GM18517 (cell line): ENCODE measurements at regions not wholly inside any gene's neighbourhood (a gene's known extent, or its start where the extent isn't known, plus 50 kb on each side); places are given as distances from the start of the nearest gene placed in this dataset.
"Not testable (repeated sequence)": the region's sequence is repeated elsewhere in the genome, so short reads cannot be mapped to it uniquely, and the experiment has no call there.

Source experiments
- ATAC-seq: cut with Tn5 transposase; IDR thresholded peaks from one replicate; pipeline ENCODE4 v1.9.1; 2021; ENCODE audit warnings: mild to moderate bottlenecking, moderate library complexity; ENCODE audit not compliant: unreplicated experiment

- ATAC-seq: not testable (repeated sequence)
Measured at GRCh38 chr2:113386780-113387433, 50.6 kb upstream of the ZNG1B start.

- ATAC-seq: not testable (repeated sequence)
Measured at GRCh38 chr2:113379621-113380020, 57.9 kb upstream of the ZNG1B start.

GRCh38 chr2:113376913-113377445 lies 60.5 kb upstream of the ZNG1B start:
- ATAC-seq: peak; percentile 85

- peak; percentile 39 for ATAC-seq
Measured at GRCh38 chr2:113376253-113376912, 61.1 kb upstream of the ZNG1B start.

GRCh38 chr2:113374857-113375256 lies 62.6 kb upstream of the ZNG1B start:
- not testable (repeated sequence) for ATAC-seq

GRCh38 chr2:113372258-113372834 lies 65.1 kb upstream of the ZNG1B start:
- not testable (repeated sequence) for ATAC-seq

- no peak for ATAC-seq
Measured at GRCh38 chr2:113370478-113371091, 66.9 kb upstream of the ZNG1B start.

GRCh38 chr2:113370030-113370429 lies 67.5 kb upstream of the ZNG1B start:
- no peak for ATAC-seq

GRCh38 chr2:113368581-113368980 lies 68.9 kb upstream of the ZNG1B start:
- ATAC-seq: not testable (repeated sequence)

- not testable (repeated sequence) for ATAC-seq
Measured at GRCh38 chr2:113366821-113367220, 70.7 kb upstream of the ZNG1B start.

GRCh38 chr2:113365791-113366190 lies 71.7 kb upstream of the ZNG1B start:
- not testable (repeated sequence) for ATAC-seq

- ATAC-seq: not testable (repeated sequence)
Measured at GRCh38 chr2:113365290-113365689, 72.2 kb upstream of the ZNG1B start.

GRCh38 chr2:113361051-113361450 lies 76.4 kb upstream of the ZNG1B start:
- ATAC-seq: no peak

- no peak for ATAC-seq
Measured at GRCh38 chr2:113357071-113357470, 78.3 kb upstream of the PAX8 start.

GRCh38 chr2:113356284-113356683 lies 77.6 kb upstream of the PAX8 start:
- ATAC-seq: not testable (repeated sequence)

- ATAC-seq: not testable (repeated sequence)
Measured at GRCh38 chr2:113355339-113356015, 76.8 kb upstream of the PAX8 start.

GRCh38 chr2:113351375-113352355 lies 72.9 kb upstream of the PAX8 start:
- no peak for ATAC-seq

- ATAC-seq: not testable (repeated sequence)
Measured at GRCh38 chr2:113343800-113344199, 65.1 kb upstream of the PAX8 start.

- ATAC-seq: no peak
Measured at GRCh38 chr2:113342650-113343049, 63.9 kb upstream of the PAX8 start.

GRCh38 chr2:113341870-113342253 lies 63.1 kb upstream of the PAX8 start:
- not testable (repeated sequence) for ATAC-seq
